IMR-90 (cell line): ENCODE measurements at regions not wholly inside any gene's neighbourhood (a gene's known extent, or its start where the extent isn't known, plus 50 kb on each side); places are given as distances from the start of the nearest gene placed in this dataset.

Experiments
- ATAC-seq: fragments of 200-7000 bp; cut with Tn5 transposase; 2 replicates; pipeline ENCODE4 v1.9.1; 2020; ENCODE audit warnings: low read depth, mild to moderate bottlenecking, moderate library complexity
- BruUV-seq: library from RNA; stranded (reverse); fragments of 400-500 nt; replicated peaks from 2 replicates; lab custom pipeline; 2021; lab: Mats Ljungman, UMichigan
- CTCF ChIA-PET: fragments of 300-600 bp; formaldehyde crosslinking; extraction: SDS; loops from one replicate; lab custom pipeline; 2021; ENCODE audit warnings: antibody characterized with exemption; lab: Yijun Ruan, JAX
- POLR2A ChIA-PET: fragments of 300-600 bp; sonication (Branson Sonifier 250); formaldehyde crosslinking; loops from one replicate; lab custom pipeline; 2022; ENCODE audit warnings: antibody characterized with exemption; ENCODE audit not compliant: unreplicated experiment; lab: Charles Lee
- DNase-seq: peaks from one replicate; pipeline ENCODE4 v3.0.0; 2013
- H2AFZ ChIP-seq: replicated peaks from 2 replicates; pipeline ENCODE3; 2013; ENCODE audit warnings: low read length, mild to moderate bottlenecking; ENCODE audit not compliant: poor library complexity
- H2AK5ac ChIP-seq: 2 replicates; pipeline ENCODE4 v1.6.1; 2013; ENCODE audit warnings: low read depth, low read length, inconsistent platforms
- H2AK9ac ChIP-seq: replicated peaks from 2 replicates; pipeline ENCODE3; 2013; ENCODE audit warnings: mild to moderate bottlenecking, low read depth, low read length, moderate library complexity; ENCODE audit not compliant: poor library complexity
- H2BK120ac ChIP-seq: 2 replicates; pipeline ENCODE4 v1.6.1; 2013; ENCODE audit warnings: low read depth, low read length, inconsistent platforms
- H2BK15ac ChIP-seq: 3 replicates; pipeline ENCODE4 v1.6.1; 2013; ENCODE audit warnings: low read depth, low read length, inconsistent platforms
- H2BK20ac ChIP-seq: 2 replicates; pipeline ENCODE4 v1.6.1; 2013; ENCODE audit warnings: low read depth, mild to moderate bottlenecking, inconsistent platforms, low read length, moderate library complexity
- H2BK5ac ChIP-seq: 2 replicates; pipeline ENCODE4 v1.6.1; 2013; ENCODE audit warnings: mild to moderate bottlenecking, low read depth, low read length, inconsistent platforms; ENCODE audit not compliant: poor library complexity, severe bottlenecking
- H3K14ac ChIP-seq: replicated peaks from 2 replicates; pipeline ENCODE4 v1.6.1; 2013; ENCODE audit warnings: low read depth, low read length, inconsistent platforms
- H3K18ac ChIP-seq: 2 replicates; pipeline ENCODE4 v1.6.1; 2013; ENCODE audit warnings: low read depth, low read length, control low read depth
- H3K23ac ChIP-seq: 2 replicates; pipeline ENCODE4 v1.6.1; 2013; ENCODE audit warnings: low read depth, low read length, inconsistent platforms
- H3K27ac ChIP-seq: 2 replicates; pipeline ENCODE4 v1.5.1; 2013; ENCODE audit warnings: mild to moderate bottlenecking, control low read depth, low read length; ENCODE audit not compliant: insufficient read depth
- H3K27me3 ChIP-seq: 2 replicates; pipeline ENCODE4 v1.6.1; 2013; ENCODE audit warnings: low read length; ENCODE audit not compliant: control insufficient read depth, insufficient read depth
- H3K36me3 ChIP-seq: 2 replicates; pipeline ENCODE4 v1.6.1; 2013; ENCODE audit warnings: low read length, mixed read lengths; ENCODE audit not compliant: control insufficient read depth, insufficient read depth
- H3K4ac ChIP-seq: 2 replicates; pipeline ENCODE4 v1.6.1; 2013; ENCODE audit warnings: low read depth, low read length, inconsistent platforms
- H3K4me1 ChIP-seq: 2 replicates; pipeline ENCODE4 v1.6.1; 2013; ENCODE audit warnings: low read length, mixed read lengths; ENCODE audit not compliant: control insufficient read depth, insufficient read depth
- H3K4me2 ChIP-seq: 2 replicates; pipeline ENCODE4 v1.6.1; 2013; ENCODE audit warnings: low read depth, mild to moderate bottlenecking, control low read depth, low read length, moderate library complexity
- H3K4me3 ChIP-seq: 2 replicates; pipeline ENCODE4 v1.5.1; 2013; ENCODE audit warnings: low read depth, mild to moderate bottlenecking, control low read depth, low read length, moderate library complexity; ENCODE audit not compliant: insufficient read depth
- H3K56ac ChIP-seq: 2 replicates; pipeline ENCODE4 v1.6.1; 2013; ENCODE audit warnings: low read length, inconsistent platforms; ENCODE audit not compliant: insufficient read depth; ENCODE audit errors: extremely low read depth
- H3K79me1 ChIP-seq, 2 experiments: 2 replicates each; pipeline ENCODE4 v1.6.1; 2013; ENCODE audit warnings: low read length in 2 of 2, inconsistent platforms in 1 of 2, low read depth in 1 of 2
- H3K9ac ChIP-seq: 2 replicates; pipeline ENCODE4 v1.6.1; 2013; ENCODE audit warnings: low read depth, low read length, control low read depth
- H3K9me1 ChIP-seq: 2 replicates; pipeline ENCODE4 v1.6.1; 2013; ENCODE audit warnings: low read length, inconsistent platforms; ENCODE audit not compliant: insufficient read depth
- H3K9me3 ChIP-seq: 2 replicates; pipeline ENCODE4 v1.6.1; 2013; ENCODE audit warnings: low read length; ENCODE audit not compliant: control insufficient read depth, insufficient read depth
- H4K20me1 ChIP-seq: 2 replicates; pipeline ENCODE4 v1.6.1; 2013; ENCODE audit warnings: low read length, inconsistent platforms; ENCODE audit not compliant: insufficient read depth
- H4K5ac ChIP-seq: 2 replicates; pipeline ENCODE4 v1.6.1; 2013; ENCODE audit warnings: mild to moderate bottlenecking, low read depth, low read length, control low read depth
- H4K8ac ChIP-seq, 2 experiments: 2 replicates each; pipeline ENCODE4 v1.6.1; 2013; ENCODE audit warnings: low read depth in 2 of 2, low read length in 2 of 2, control low read depth in 1 of 2, inconsistent platforms in 1 of 2
- H4K91ac ChIP-seq: 2 replicates; pipeline ENCODE4 v1.6.1; 2013; ENCODE audit warnings: low read depth, low read length, inconsistent platforms; ENCODE audit not compliant: insufficient read depth
- BHLHE40 ChIP-seq: fragments of 150-350 bp; IDR thresholded peaks from 2 replicates; pipeline ENCODE4 v1.6.1; 2016; ENCODE audit warnings: mild to moderate bottlenecking, low read depth, low read length
- CHD1 ChIP-seq: IDR thresholded peaks from 2 replicates; pipeline ENCODE4 v1.6.1; 2012; ENCODE audit warnings: low read depth, low read length, improper control_type of control experiment
- MAFK ChIP-seq: IDR thresholded peaks from 2 replicates; pipeline ENCODE4 v1.6.1; 2012; ENCODE audit warnings: low read depth, low read length, improper control_type of control experiment
- MAZ ChIP-seq: IDR thresholded peaks from 2 replicates; pipeline ENCODE4 v1.6.1; 2012; ENCODE audit warnings: low read depth, mild to moderate bottlenecking, low read length, improper control_type of control experiment, moderate library complexity, borderline replicate concordance
- USF2 ChIP-seq: fragments of 150-350 bp; IDR thresholded peaks from 2 replicates; pipeline ENCODE4 v1.6.1; 2017; ENCODE audit warnings: mild to moderate bottlenecking, antibody characterized with exemption, low read length, low read depth
- WGBS, 2 experiments: methylation state at CpG; one replicate each; pipeline versions ENCODE4 v1.1.5 to v1.1.7; 2013; ENCODE audit warnings: missing lambda C conversion rate in 2 of 2; ENCODE audit not compliant: insufficient read length in 1 of 2; ENCODE audit errors: extremely low coverage in 2 of 2; 5-methylcytosine and 5-hydroxymethylcytosine counted together
- dilution Hi-C: fragments of 300-500 bp; cut with HindIII; formaldehyde crosslinking; loops from one replicate; pipeline ENCODE4 v1.14.3; 2018; ENCODE audit warnings: low sequenced_read_pairs; ENCODE audit not compliant: unreplicated experiment
- in situ Hi-C: fragments of 300-500 bp; cut with MboI; formaldehyde crosslinking; loops from 3 replicates; pipeline ENCODE4 v1.14.3; 2019; ENCODE audit warnings: low sequenced_read_pairs, inconsistent platforms, mixed read lengths
- intact Hi-C: fragments of 100-400 bp; cut with micrococcal nuclease; formaldehyde crosslinking; loops from 2 replicates; pipeline ENCODE4 v1.10.0; 2022
- TF ChIP-seq, protein P1 (sequence below): conservative IDR thresholded peaks from 2 replicates; pipeline ENCODE4 v1.5.1; 2012; ENCODE audit warnings: mild to moderate bottlenecking, low read depth, low read length, improper control_type of control experiment

DNA sequence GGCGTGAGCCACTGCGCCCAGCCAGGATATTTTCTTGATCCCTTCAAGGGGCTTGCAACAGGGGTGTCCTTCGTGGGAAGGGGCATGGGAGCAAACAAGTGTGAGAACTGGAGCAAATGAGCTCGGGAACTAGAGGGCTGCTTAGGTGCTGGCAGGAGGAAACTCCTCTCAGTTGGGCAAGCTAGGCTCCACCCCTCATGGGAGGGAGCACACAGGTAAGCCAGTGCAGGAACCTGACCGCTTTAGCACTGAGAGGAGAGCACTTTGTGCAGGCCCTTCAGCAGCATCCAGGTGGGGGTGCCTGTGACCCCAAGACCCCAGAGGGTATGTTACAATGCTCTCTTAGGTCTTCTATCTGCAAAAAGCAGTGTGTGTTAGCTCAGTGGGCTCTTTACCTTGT lies 755.4 kb upstream of the MDGA2 start:
- DNase-seq = no peak
- H2BK5ac ChIP-seq = no peak overlapping the region
- H3K14ac ChIP-seq = no peak overlapping the region
- H4K20me1 ChIP-seq = no peaks in the 10 kb centered on the region
- in situ Hi-C loops (no loop called here), intact Hi-C loops (no loop called here), dilution Hi-C loops (no loop called here)
- H3K9me1 ChIP-seq = no peaks in the 10 kb centered on the region
- no peak for ATAC-seq
- H2BK20ac ChIP-seq = no peak overlapping the region
- H3K23ac ChIP-seq = no peak overlapping the region
- no peaks in the 10 kb centered on the region; the same call in 1 of the 2 replicates for H3K4me1 ChIP-seq
- H4K8ac ChIP-seq = no peak overlapping the region
- H2BK15ac ChIP-seq = no peak overlapping the region
- no peak overlapping the region for H3K4me2 ChIP-seq
- H3K18ac ChIP-seq = no peak overlapping the region
- no peak overlapping the region for H4K5ac ChIP-seq
- H2AK9ac ChIP-seq = no peak overlapping the region
- H3K36me3 ChIP-seq = no peaks in the 10 kb centered on the region
- no peak overlapping the region for H2BK120ac ChIP-seq
- ChIA-PET POLR2A (no interaction called here), CTCF (no interaction called here)
- TF ChIP-seq CHD1 (no peak), USF2 (no peak), BHLHE40 (no peak), MAFK (no peak), MAZ (no peak)
- TF ChIP-seq, protein P1, sequence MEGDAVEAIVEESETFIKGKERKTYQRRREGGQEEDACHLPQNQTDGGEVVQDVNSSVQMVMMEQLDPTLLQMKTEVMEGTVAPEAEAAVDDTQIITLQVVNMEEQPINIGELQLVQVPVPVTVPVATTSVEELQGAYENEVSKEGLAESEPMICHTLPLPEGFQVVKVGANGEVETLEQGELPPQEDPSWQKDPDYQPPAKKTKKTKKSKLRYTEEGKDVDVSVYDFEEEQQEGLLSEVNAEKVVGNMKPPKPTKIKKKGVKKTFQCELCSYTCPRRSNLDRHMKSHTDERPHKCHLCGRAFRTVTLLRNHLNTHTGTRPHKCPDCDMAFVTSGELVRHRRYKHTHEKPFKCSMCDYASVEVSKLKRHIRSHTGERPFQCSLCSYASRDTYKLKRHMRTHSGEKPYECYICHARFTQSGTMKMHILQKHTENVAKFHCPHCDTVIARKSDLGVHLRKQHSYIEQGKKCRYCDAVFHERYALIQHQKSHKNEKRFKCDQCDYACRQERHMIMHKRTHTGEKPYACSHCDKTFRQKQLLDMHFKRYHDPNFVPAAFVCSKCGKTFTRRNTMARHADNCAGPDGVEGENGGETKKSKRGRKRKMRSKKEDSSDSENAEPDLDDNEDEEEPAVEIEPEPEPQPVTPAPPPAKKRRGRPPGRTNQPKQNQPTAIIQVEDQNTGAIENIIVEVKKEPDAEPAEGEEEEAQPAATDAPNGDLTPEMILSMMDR = no peak
- no peak overlapping the region for H3K4ac ChIP-seq
- no peak overlapping the region for H2AFZ ChIP-seq
- no peaks in the 10 kb centered on the region for H3K79me1 ChIP-seq
- H3K27me3 ChIP-seq = no peaks in the 10 kb centered on the region
- H3K4me3 ChIP-seq = no peak overlapping the region
- H3K56ac ChIP-seq = no peak overlapping the region
- H3K9ac ChIP-seq = no peak overlapping the region
- H2AK5ac ChIP-seq = no peak overlapping the region
- no CpG with 5 or more reads among the region's 5 CpGs for WGBS, 2 experiments
- no peaks in the 10 kb centered on the region; the same call in 1 of the 2 replicates for H3K9me3 ChIP-seq
- H3K27ac ChIP-seq = no peak overlapping the region
- BruUV-seq = no TSS peak
- H4K91ac ChIP-seq = no peak overlapping the region
